Sigmoid colon (tissue), 6 donors: ENCODE measurements at regions not wholly inside any gene's neighbourhood (a gene's known extent, or its start where the extent isn't known, plus 50 kb on each side); places are given as distances from the start of the nearest gene placed in this dataset.

Experiments used
- DNase-seq: peaks from one replicate; pipeline ENCODE4 v3.0.0-alpha.2; 2019
- H3K27ac ChIP-seq, 4 donors: fragments of 200-600 bp; sonication (generic); one replicate each; pipeline ENCODE4 v1.5.1; 2016 to 2019; ENCODE audit warnings: mild to moderate bottlenecking in 1 of 4
- H3K27me3 ChIP-seq, 3 donors: fragments of 200-600 bp; sonication (generic); one replicate each; pipeline ENCODE4 v1.5.1; 2019; ENCODE audit warnings: mild to moderate bottlenecking in 1 of 3
- H3K36me3 ChIP-seq, 4 donors: fragments of 200-600 bp; sonication (generic); one replicate each; pipeline ENCODE4 v1.5.1; 2016 to 2019
- H3K4me1 ChIP-seq, 4 donors: fragments of 200-600 bp; sonication (generic); one replicate each; pipeline ENCODE4 v1.5.1; 2017 to 2019
- H3K4me3 ChIP-seq, 4 donors: fragments of 200-600 bp; sonication (generic); one replicate each; pipeline ENCODE4 v1.5.1; 2017 to 2019; ENCODE audit warnings: mild to moderate bottlenecking in 2 of 4, moderate library complexity in 1 of 4
- H3K9me3 ChIP-seq, 4 donors: fragments of 200-600 bp in 3 of 4; sonication (generic) in 3 of 4; one replicate each; pipeline versions ENCODE4 v1.5.1 to v1.6.1; 2013 to 2019
- EP300 ChIP-seq, 4 donors: sonication (generic); formaldehyde crosslinking; IDR thresholded peaks; one replicate each; pipeline ENCODE4 v1.6.1; 2017; ENCODE audit warnings: antibody characterized with exemption in 4 of 4
- POLR2A ChIP-seq, 2 donors: fragments of 450-650 bp; IDR thresholded peaks; one replicate each; pipeline ENCODE4 v1.6.1; 2016; ENCODE audit warnings: antibody characterized with exemption in 2 of 2, mild to moderate bottlenecking in 2 of 2, moderate library complexity in 2 of 2
- POLR2AphosphoS5 ChIP-seq, 4 donors: sonication (generic); formaldehyde crosslinking; IDR thresholded peaks; one replicate each; pipeline ENCODE4 v1.6.1; 2017; ENCODE audit warnings: antibody characterized with exemption in 4 of 4
- WGBS, 2 donors: extraction: QIAGEN DNeasy Blood & Tissue Kit; methylation state at CpG; one replicate each; pipeline ENCODE4 v1.1.7; 2013; 5-methylcytosine and 5-hydroxymethylcytosine counted together
- intact Hi-C: fragments of 100-400 bp; cut with DNase I; formaldehyde crosslinking; loops from one replicate; pipeline ENCODE4 v1.15.1; 2023
- TF ChIP-seq, protein P1 (sequence below), 4 experiments: fragments of 450-650 bp in 3 of 4; fragments of 200-600 bp in 1 of 4; IDR thresholded peaks; one replicate each; pipeline ENCODE4 v1.5.1; 2016 to 2019; ENCODE audit warnings: antibody characterized with exemption in 4 of 4, mild to moderate bottlenecking in 3 of 4, moderate library complexity in 2 of 4
- donor health status: healthy with polysubstance abuse.
- donor health status: healthy.

DNA sequence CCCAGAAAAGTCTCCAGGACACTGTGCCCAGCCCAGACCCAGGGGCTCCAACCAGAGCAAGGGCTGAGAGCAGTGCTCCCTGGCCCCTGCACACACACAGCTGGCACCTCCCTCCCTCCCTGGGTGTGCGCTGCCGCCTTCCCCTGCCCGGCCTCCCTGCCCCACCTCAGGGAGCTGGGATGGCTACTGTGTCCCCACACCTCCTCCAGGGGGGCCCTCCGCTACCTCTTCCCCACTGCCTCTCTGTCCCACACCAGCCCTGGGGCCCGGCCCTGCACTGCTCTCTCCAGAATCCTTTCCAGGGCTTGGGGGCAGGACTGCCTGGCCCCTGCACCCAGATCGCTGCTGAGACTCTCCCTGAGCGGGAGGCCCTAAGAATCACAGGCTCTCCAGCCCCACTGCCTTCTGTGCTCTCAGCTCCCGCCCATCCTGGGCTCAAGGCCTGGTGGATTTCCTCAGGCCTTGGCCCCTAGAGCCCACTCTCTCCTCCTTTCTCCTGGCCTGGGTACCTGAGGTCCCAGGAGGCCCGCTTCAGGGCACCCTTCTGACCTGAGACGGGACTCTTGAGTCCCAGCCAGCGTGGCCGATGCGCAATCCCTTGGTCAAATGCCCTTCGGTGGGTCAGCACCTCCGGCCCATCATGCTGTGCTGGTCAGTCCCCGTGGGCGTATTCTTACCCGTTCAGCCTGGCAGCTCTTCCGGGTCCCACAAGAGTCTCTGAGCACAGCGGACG, 276.8 kb upstream of the HDAC4 start:
- WGBS, 2 donors: 87 to 92% methylated on average over 21 of the region's 21 CpGs
- H3K9me3 ChIP-seq: no peaks in the 10 kb centered on the region
- H3K4me1 ChIP-seq: no peaks in the 10 kb centered on the region
- H3K36me3 ChIP-seq: no peaks in the 10 kb centered on the region
- H3K27ac ChIP-seq: no peak overlapping the region
- no peaks in the 10 kb centered on the region for H3K27me3 ChIP-seq
- DNase-seq: no peak
- no peak for TF ChIP-seq EP300 (IDR thresholded peaks at IDR 0.05)
- TF ChIP-seq POLR2A (IDR thresholded peaks at IDR 0.05): no peak
- TF ChIP-seq POLR2AphosphoS5 (IDR thresholded peaks at IDR 0.05): no peak
- TF ChIP-seq, protein P1, sequence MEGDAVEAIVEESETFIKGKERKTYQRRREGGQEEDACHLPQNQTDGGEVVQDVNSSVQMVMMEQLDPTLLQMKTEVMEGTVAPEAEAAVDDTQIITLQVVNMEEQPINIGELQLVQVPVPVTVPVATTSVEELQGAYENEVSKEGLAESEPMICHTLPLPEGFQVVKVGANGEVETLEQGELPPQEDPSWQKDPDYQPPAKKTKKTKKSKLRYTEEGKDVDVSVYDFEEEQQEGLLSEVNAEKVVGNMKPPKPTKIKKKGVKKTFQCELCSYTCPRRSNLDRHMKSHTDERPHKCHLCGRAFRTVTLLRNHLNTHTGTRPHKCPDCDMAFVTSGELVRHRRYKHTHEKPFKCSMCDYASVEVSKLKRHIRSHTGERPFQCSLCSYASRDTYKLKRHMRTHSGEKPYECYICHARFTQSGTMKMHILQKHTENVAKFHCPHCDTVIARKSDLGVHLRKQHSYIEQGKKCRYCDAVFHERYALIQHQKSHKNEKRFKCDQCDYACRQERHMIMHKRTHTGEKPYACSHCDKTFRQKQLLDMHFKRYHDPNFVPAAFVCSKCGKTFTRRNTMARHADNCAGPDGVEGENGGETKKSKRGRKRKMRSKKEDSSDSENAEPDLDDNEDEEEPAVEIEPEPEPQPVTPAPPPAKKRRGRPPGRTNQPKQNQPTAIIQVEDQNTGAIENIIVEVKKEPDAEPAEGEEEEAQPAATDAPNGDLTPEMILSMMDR (IDR thresholded peaks at IDR 0.05): no peak
- H3K4me3 ChIP-seq: no peak overlapping the region
- intact Hi-C loops: no loop called here

DNA sequence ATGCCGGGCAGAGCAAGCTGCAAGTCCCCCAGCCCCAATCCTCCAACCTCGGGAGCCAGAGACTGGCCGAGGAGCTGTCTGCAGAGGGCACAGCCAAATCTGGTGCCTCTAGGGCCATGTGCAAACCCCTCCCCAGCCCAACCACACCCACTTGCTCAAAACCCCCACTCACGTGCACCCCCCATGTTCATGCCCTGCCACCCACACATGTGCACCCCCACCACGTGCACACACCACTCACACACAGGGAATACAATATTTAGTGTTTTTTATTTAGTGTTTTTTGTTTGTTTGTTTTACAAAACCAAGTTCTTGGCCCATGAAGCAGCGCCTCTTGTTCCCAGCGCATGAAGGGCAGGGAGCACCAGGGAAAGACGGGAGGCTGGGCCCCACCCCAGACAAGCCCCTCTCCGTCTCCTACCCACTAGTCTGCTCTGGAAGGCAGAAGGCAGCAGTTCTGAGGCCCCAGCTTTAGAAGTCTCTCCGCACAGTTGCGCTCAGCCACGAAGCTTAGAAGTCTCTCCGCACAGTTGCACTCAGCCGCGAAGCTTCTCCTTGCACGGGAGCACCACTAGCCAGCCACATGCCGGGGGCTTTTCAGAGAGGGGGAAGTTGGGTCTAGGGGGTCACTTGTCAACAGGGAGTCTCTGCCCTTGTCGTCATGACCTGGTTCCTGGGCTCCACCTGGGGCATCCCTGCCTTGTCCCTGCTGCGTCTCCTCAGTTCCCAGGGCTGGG, 276.1 kb upstream of the HDAC4 start:
- WGBS, 2 donors: 70 to 75% methylated on average over 19 of the region's 19 CpGs
- intact Hi-C loops: no loop called here
- no peak overlapping the region for H3K4me3 ChIP-seq
- H3K27me3 ChIP-seq: no peaks in the 10 kb centered on the region
- TF ChIP-seq, protein P1 (IDR thresholded peaks at IDR 0.05): no peak
- TF ChIP-seq POLR2A (IDR thresholded peaks at IDR 0.05): no peak
- TF ChIP-seq POLR2AphosphoS5 (IDR thresholded peaks at IDR 0.05): no peak
- TF ChIP-seq EP300 (IDR thresholded peaks at IDR 0.05): no peak
- no peak for DNase-seq
- H3K4me1 ChIP-seq: no peaks in the 10 kb centered on the region
- no peaks in the 10 kb centered on the region for H3K9me3 ChIP-seq
- H3K36me3 ChIP-seq: no peaks in the 10 kb centered on the region
- no peak overlapping the region for H3K27ac ChIP-seq

DNA sequence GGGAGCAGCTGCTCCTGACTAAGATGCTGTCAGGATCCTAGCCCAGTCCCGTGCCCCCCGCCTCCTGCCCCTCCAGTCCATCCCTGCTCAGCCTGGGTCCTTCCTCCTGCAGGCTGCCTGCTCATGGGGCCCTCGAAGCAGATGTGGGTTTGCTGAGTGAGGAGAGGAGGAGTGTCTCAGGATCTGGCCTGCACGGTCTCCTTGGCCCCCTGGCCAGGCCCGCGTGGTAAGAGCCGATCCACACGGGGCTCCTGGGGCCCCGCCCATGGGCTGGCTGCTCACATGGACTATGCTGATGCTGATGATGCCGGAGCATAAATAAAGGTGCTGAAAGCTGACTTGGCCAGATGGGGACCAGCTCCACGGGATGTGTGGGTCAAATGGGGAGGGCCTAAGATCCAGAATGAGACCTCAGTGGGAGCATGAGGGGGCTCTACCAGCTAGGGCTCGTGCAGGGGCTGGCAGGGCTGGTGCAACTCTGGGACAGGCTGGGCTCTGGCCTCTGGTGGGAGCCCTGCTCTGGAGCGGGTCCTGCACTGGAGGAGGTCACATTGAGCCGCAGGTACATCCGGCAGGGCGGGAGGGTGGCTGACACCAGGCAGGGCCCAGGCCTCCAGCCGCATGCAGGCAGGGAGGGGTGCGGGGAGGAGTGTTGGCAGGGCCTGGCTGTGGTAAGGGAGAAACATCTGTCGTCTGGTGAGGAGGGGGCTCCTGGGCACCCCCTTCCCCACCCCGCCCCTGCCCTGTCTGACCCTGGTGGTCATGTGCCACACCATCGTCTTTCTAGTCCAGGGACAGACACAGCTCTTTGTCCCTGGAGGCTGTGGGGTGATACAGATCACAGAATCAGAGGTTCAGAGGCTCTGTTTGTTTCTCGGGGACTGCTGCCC, 275.3 kb upstream of the HDAC4 start:
- no peak for DNase-seq
- no peaks in the 10 kb centered on the region for H3K27me3 ChIP-seq
- TF ChIP-seq EP300 (IDR thresholded peaks at IDR 0.05) (no peak), POLR2A (IDR thresholded peaks at IDR 0.05) (no peak)
- TF ChIP-seq, protein P1 (IDR thresholded peaks at IDR 0.05): no peak
- no peaks in the 10 kb centered on the region for H3K9me3 ChIP-seq
- H3K27ac ChIP-seq: no peak overlapping the region
- no peak overlapping the region for H3K4me3 ChIP-seq
- WGBS, 2 donors: 72 to 82% methylated on average over 22 of the region's 22 CpGs
- no peaks in the 10 kb centered on the region for H3K36me3 ChIP-seq
- no peaks in the 10 kb centered on the region for H3K4me1 ChIP-seq
- intact Hi-C loops: no loop called here

DNA sequence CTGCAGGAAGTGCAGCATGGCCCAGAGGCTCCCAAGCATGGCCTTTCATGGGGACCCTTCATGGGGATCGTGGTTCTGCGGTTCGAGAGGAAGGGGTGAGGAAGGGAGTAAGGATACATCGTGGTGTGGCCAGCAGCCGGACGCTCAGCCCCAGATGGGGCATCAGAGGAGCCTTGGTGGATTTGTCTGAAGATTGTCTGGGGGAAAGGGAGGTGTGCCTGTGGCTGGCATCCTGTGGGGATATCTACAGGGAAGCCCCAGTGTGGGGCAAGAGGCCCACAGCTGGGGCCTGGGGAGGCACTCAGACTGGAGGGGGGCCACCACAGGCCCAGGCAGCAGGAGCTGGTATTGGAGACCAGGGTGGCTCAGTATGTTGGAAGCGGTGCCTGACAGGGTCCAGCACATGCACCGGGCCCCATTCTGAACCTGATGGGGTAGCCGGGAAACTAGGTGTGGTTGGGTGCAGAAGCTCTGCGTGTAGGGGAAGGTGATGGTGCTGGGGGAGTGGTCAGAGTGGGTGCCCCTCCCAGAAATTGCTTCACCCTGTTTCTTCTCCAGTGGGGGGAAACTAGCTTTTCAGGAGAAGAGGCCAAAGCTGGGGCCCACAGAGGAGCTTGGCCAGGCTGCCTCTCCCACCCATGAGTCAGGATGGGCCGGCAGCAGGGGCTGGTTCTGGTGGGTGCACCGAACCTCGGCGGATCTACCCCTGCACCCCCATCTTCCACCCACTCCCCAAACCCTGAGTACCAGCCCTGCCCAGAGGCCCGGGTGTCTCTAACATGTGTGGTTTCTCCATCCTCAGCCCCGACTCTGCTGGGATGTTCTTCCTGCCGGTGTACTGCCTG, 274.4 kb upstream of the HDAC4 start:
- WGBS, 2 donors: 91% methylated on average over 17 of the region's 17 CpGs
- no peaks in the 10 kb centered on the region for H3K27me3 ChIP-seq
- intact Hi-C loops: no loop called here
- no peak overlapping the region for H3K4me3 ChIP-seq
- no peak for TF ChIP-seq EP300 (IDR thresholded peaks at IDR 0.05)
- TF ChIP-seq POLR2AphosphoS5 (IDR thresholded peaks at IDR 0.05): no peak
- TF ChIP-seq, protein P1 (IDR thresholded peaks at IDR 0.05): no peak
- no peak for TF ChIP-seq POLR2A (IDR thresholded peaks at IDR 0.05)
- no peak for DNase-seq
- no peaks in the 10 kb centered on the region for H3K36me3 ChIP-seq
- H3K4me1 ChIP-seq: peaks cover 0 to 8% (median 2%) of the 10 kb centered on the region in 4 donors
- no peaks in the 10 kb centered on the region for H3K9me3 ChIP-seq
- H3K27ac ChIP-seq: no peak overlapping the region
